ENCODE measurements at regions not wholly inside any gene's neighbourhood (a gene's known extent, or its start where the extent isn't known, plus 50 kb on each side); places are given as distances from the start of the nearest gene placed in this dataset.

DNA sequence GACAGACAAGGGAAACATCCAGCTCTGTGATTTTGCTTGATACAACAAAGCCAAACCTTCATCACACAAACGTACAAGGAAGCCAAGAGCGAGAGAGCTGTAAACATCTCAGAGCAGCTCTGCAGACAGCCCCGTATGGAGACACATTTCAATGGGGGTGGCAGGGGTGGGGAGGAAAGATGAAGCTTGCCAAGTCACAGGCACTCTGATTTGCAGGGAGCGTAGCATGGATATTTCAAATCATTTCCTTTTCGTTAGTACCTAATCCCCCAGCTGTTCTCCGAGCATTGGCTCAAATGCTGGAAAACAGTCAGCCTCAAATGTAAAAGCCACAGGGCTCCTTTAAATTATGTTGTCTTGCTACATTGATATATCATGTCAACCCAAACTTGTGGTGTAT lies 458.9 kb upstream of the CADM1 start:
- TF ChIP-seq CEBPB (IDR thresholded peaks at IDR 0.05), result no peak
- TF ChIP-seq TCF12 (IDR thresholded peaks at IDR 0.05; ENCODE audit: low read depth), result no peak
- TF ChIP-seq EP300 (IDR thresholded peaks at IDR 0.05; ENCODE audit: borderline replicate concordance), result no peak
- TF ChIP-seq, protein P1, sequence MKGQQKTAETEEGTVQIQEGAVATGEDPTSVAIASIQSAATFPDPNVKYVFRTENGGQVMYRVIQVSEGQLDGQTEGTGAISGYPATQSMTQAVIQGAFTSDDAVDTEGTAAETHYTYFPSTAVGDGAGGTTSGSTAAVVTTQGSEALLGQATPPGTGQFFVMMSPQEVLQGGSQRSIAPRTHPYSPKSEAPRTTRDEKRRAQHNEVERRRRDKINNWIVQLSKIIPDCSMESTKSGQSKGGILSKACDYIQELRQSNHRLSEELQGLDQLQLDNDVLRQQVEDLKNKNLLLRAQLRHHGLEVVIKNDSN (IDR thresholded peaks at IDR 0.05), result no peak

DNA sequence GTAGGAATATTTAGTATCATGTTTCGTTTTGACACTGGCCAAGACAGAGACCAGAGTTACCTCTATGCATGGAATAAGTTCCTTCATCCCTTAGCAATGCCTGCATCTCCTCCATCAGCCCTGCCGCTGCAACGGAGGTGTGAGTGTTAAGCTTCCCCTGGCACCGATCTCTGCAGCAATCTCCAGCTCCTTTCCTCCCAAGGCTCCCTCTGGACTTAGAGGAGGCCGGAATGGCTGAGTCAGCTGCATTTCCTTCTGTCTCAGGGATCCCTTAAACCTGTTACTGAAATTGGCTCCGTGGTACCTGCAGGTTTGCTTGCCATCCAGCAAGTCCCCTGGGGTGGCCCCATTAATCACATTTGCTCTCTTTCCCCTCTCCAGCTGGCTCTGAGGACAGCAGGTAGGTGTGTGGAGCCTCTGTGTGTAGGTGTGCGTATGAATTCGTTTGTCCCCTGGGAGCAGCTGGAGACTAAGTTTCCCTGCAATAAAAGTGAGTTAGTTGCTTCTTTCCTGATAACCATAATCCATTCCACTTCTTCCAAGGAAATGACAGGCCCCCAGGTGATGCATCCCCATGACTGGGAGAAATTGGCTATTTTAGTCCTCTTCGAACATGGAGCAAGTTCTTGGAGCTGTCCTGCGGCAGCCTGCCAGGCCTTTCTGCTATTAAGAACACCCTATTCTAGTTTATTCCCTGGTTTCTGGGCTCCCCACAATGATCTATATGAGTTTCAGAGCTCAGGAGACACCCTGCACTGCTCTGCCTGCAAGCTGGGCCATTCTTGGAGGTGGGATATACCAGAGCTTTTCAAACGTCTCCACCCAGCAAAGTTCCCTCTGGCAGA lies 457.2 kb upstream of the CADM1 start:
- no peak for TF ChIP-seq TEAD4 (IDR thresholded peaks at IDR 0.05)
- no peak for TF ChIP-seq YY1 (IDR thresholded peaks at IDR 0.05; ENCODE audit: low read depth)
- no peak for TF ChIP-seq CEBPB (IDR thresholded peaks at IDR 0.05)
- TF ChIP-seq EP300 (IDR thresholded peaks at IDR 0.05; ENCODE audit: borderline replicate concordance), result no peak
- TF ChIP-seq RAD21 (IDR thresholded peaks at IDR 0.05; ENCODE audit: low read depth), result no peak
- TF ChIP-seq TAF1 (IDR thresholded peaks at IDR 0.05; ENCODE audit: low read depth), result no peak
- no peak for TF ChIP-seq EGR1 (IDR thresholded peaks at IDR 0.05)
- TF ChIP-seq, protein P2, sequence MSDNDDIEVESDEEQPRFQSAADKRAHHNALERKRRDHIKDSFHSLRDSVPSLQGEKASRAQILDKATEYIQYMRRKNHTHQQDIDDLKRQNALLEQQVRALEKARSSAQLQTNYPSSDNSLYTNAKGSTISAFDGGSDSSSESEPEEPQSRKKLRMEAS (IDR thresholded peaks at IDR 0.05), result no peak
- TF ChIP-seq, protein P3, sequence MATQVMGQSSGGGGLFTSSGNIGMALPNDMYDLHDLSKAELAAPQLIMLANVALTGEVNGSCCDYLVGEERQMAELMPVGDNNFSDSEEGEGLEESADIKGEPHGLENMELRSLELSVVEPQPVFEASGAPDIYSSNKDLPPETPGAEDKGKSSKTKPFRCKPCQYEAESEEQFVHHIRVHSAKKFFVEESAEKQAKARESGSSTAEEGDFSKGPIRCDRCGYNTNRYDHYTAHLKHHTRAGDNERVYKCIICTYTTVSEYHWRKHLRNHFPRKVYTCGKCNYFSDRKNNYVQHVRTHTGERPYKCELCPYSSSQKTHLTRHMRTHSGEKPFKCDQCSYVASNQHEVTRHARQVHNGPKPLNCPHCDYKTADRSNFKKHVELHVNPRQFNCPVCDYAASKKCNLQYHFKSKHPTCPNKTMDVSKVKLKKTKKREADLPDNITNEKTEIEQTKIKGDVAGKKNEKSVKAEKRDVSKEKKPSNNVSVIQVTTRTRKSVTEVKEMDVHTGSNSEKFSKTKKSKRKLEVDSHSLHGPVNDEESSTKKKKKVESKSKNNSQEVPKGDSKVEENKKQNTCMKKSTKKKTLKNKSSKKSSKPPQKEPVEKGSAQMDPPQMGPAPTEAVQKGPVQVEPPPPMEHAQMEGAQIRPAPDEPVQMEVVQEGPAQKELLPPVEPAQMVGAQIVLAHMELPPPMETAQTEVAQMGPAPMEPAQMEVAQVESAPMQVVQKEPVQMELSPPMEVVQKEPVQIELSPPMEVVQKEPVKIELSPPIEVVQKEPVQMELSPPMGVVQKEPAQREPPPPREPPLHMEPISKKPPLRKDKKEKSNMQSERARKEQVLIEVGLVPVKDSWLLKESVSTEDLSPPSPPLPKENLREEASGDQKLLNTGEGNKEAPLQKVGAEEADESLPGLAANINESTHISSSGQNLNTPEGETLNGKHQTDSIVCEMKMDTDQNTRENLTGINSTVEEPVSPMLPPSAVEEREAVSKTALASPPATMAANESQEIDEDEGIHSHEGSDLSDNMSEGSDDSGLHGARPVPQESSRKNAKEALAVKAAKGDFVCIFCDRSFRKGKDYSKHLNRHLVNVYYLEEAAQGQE (IDR thresholded peaks at IDR 0.05; ENCODE audit: low read depth), result no peak
- TF ChIP-seq, protein P1 (IDR thresholded peaks at IDR 0.05), result no peak
- no peak for TF ChIP-seq CREB1 (IDR thresholded peaks at IDR 0.05; ENCODE audit: low read depth)
- TF ChIP-seq FOXM1 (IDR thresholded peaks at IDR 0.05; ENCODE audit: borderline replicate concordance, low read depth), result no peak
- no peak for TF ChIP-seq TCF12 (IDR thresholded peaks at IDR 0.05; ENCODE audit: low read depth)
- no peak for TF ChIP-seq ZBTB7A (IDR thresholded peaks at IDR 0.05; ENCODE audit: low read depth)

DNA sequence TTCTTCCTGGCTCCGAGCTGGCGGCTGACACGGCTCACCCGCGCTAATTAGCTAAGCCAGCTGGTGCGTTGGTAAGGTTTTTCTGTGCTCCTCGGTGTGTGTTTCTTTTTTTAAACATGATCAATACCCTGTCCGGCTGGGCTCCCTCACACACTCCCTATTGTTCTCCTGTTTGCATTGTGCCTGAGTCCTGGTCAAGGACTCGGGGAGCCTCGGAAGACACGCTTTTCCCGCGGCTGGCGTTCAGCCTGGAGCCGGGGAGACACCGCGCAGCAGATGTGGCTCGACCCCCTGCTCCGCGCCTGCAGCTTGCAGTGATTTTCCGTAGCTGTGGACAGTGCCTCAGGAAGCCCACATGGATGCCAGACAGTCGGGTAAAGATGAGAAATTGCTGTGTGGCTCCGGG lies 454.9 kb upstream of the CADM1 start:
- TF ChIP-seq TAF1 (IDR thresholded peaks at IDR 0.05; ENCODE audit: low read depth) (no peak), ZBTB7A (IDR thresholded peaks at IDR 0.05; ENCODE audit: low read depth) (no peak), CEBPB (IDR thresholded peaks at IDR 0.05) (no peak), TEAD4 (IDR thresholded peaks at IDR 0.05) (no peak), YY1 (IDR thresholded peaks at IDR 0.05; ENCODE audit: low read depth) (no peak), RAD21 (IDR thresholded peaks at IDR 0.05; ENCODE audit: low read depth) (no peak), FOXM1 (IDR thresholded peaks at IDR 0.05; ENCODE audit: borderline replicate concordance, low read depth) (no peak), EP300 (IDR thresholded peaks at IDR 0.05; ENCODE audit: borderline replicate concordance) (no peak), CREB1 (IDR thresholded peaks at IDR 0.05; ENCODE audit: low read depth) (no peak), TCF12 (IDR thresholded peaks at IDR 0.05; ENCODE audit: low read depth) (no peak)
- TF ChIP-seq, protein P2 (IDR thresholded peaks at IDR 0.05), result no peak
- TF ChIP-seq, protein P3 (IDR thresholded peaks at IDR 0.05; ENCODE audit: low read depth), result no peak

DNA sequence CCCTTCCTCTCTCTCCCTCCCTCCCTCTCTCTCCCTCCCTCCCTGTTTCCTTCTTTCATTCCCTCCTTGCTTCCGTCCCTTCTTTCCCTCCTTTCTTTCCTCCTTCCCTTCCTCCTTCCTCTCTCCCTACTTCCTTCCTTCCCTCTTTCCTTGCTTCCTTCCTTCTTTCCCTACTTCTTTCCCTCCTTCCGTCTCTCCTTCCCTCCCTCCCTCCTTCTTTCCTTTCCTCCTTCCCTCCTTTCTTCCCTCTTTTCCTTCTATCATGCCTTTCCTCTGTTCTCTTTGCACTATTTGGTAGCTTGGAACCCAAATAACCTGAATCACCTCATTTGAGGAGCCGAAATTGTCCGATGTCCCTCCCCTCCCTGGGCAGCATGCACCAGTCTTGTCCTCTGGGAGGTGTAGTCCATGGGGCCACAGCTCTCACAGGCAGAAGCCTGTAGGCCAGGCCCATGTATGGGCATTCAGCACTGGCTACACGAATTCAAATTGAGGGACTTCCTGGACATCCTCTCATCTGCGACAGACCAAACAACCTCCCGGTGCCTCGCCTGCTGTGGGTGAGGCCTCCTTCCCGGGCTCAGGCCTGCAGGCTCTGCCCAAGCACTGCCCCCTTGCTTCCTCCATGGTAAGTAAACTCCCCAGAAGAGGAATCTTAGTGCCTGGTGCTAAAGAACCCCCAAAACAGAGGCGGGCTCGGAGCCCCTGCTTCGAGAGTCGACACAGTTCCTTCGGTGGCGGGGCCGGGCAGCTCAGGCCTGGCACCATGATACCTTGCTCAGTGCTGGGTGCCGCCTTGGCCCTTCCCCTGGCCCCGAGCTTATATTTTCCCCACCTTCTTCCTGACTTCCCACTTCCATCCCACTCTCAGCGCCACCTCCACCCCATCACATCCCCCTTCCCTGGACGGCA lies 454.1 kb upstream of the CADM1 start:
- TF ChIP-seq CEBPB (IDR thresholded peaks at IDR 0.05) (no peak), RAD21 (IDR thresholded peaks at IDR 0.05; ENCODE audit: low read depth) (no peak), ZBTB7A (IDR thresholded peaks at IDR 0.05; ENCODE audit: low read depth) (no peak), TCF12 (IDR thresholded peaks at IDR 0.05; ENCODE audit: low read depth) (no peak), YY1 (IDR thresholded peaks at IDR 0.05; ENCODE audit: low read depth) (no peak), CREB1 (IDR thresholded peaks at IDR 0.05; ENCODE audit: low read depth) (no peak), FOXM1 (IDR thresholded peaks at IDR 0.05; ENCODE audit: borderline replicate concordance, low read depth) (no peak), EGR1 (IDR thresholded peaks at IDR 0.05) (no peak), NFIC (IDR thresholded peaks at IDR 0.05) (no peak)
- TF ChIP-seq, protein P1 (IDR thresholded peaks at IDR 0.05), result no peak
- TF ChIP-seq, protein P3 (IDR thresholded peaks at IDR 0.05; ENCODE audit: low read depth), result no peak
- TF ChIP-seq, protein P2 (IDR thresholded peaks at IDR 0.05), result no peak

All from Ishikawa (cell line).